Stimulated activated CD4-positive, alpha-beta T cell treated with anti-CD3 and anti-CD28 coated beads, Interleukin-1b, Interleukin-23, amount 100 ng/mL, for 24 hours (primary cell): ENCODE measurements at regions not wholly inside any gene's neighbourhood (a gene's known extent, or its start where the extent isn't known, plus 50 kb on each side); places are given as distances from the start of the nearest gene placed in this dataset.

Experiments used
- DNase-seq, 4 experiments: peaks; one replicate each; pipeline ENCODE4 v3.0.0-alpha.2; 2020; ENCODE audit warnings: low read depth in 4 of 4, low spot score in 1 of 4

DNA sequence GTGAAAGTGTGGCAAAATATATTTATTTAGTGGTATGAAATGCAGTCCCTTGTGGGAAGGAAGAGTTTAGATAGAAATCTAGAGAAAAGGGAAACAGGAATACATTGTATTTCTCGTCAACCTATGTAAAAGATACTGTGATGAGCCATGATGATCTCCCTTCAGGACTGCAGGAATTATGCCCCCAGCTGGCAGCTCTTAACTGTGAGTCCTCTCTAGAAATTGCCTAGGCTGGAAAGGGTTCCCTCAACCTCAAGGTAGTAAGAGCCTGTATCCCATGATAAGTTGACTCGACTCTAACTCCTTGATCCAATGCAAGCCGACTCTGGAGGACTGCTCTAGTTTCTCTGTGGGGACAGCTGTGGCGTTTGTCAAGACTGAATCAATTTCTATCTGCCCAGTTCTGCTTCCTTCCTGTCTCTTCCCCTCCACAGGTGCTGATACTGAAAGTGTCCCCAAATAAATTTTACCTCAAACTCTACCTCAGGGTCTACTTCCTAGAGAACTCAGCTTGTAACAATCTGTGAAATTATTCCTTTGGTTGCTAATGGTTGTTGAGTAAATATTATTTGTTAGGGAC lies 897.3 kb downstream of the METTL15 start:
- no peak for DNase-seq

DNA sequence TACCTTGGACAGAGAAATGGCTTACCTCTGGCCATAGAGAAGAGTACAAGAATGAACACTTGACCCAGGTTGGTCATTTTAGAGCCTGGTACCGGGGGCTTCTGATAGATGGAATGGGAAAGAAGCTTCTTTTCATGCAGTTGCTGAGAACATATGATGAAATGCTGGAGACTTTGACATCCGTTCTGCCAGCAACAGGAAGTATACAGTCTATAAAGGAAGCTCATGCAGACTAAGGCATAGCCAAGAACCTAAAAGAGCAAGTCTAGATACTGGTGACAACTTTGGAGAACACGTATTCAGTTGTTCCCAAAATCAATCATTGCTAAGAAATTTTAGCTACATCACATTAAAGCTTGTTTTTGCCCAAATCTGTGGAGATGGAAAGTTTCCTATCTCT lies 894.6 kb downstream of the METTL15 start:
- DNase-seq, result no peak

DNA sequence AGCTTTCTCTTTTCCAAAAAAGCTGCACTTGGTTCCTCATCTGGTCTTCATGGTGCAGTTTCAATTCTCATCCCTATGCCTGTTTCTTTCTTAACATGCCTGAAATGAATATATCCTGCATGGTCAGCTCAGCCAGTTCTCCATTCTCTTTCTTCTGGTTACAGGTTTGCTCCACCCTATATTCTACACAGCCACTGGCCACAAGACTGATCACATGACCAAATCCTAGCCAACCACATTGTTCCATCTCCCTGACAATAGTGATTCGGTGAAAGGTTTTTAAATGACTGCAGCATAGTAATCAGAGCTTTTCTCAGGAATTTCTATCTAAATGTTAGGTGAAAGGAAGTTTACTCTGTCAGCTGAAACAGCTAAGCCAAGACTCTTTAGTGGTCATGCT lies 891.4 kb downstream of the METTL15 start:
- no peak for DNase-seq

DNA sequence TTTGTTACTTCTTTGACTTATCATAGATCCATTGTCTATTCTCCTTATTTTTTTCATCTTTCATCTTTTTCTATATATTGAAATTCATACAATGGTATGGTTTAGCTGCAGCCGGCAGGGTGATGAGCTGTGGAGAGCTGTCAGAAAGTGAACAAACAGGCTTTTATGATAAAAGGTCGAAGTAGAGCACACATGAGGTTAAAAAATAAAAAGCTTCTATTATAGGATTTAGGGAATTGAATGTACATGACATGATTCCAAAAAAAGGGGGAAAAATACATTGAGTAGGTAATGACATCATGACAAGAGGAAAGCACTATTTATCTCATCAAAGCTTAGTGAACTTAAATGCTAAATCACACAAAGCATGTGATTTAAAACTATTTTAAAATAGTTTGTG lies 884.8 kb downstream of the METTL15 start:
- no peak for DNase-seq

DNA sequence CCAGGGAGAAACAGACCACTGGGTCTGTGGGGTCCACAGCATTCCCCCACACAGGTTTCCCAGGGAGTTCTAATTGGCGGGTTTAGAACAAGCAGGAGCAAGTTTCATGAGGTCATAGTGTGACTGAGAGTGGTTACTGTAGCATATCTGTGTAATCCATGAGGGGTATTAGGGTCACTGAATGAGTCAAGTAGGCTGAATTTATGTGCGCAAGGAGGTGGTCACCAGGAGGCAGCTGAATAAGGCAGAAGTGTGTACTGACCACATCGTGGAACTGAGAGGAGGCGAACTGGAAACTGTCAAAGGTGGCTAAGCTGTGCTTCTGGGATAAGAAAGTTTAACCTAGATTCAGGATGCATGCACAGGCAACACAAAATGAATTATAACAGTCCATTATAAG lies 876.0 kb downstream of the METTL15 start:
- DNase-seq, result no peak

DNA sequence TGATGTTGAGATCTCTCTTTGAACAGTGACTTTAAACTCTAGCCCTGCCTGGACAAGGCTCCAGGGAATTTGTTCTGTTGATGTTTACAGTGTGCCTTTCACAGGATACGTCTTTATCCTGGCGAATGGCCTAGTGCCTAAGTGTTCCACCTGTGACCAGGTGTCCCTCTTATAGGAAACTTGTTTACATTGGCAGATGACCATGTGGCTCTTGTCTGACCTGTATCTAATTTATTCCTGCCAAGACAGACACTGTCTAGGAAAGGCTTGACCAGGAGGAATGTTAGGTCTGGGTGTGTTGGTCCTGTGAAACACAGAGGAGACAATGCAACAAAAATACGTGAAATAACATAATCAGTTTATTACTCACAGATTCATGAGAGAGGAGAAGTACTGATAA lies 875.6 kb downstream of the METTL15 start:
- DNase-seq, result no peak

DNA sequence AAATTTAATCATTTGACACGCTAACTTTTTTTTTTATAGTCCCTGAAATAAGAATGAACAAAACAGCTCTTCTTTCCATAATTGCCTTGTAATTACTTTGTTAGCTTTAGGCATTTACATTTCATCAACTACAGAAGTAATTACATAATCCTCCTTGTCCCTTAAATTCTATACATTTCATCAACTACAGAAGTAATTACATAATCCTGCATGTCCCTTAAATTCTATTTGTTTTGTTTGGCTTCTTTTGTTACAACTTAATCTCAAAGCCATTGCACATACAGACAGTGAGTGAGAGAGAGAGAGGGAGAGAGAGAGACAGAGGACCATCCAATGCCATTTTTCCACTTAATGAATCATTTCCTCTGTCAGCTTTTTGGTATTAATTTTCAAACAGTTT lies 873.2 kb downstream of the METTL15 start:
- no peak for DNase-seq

DNA sequence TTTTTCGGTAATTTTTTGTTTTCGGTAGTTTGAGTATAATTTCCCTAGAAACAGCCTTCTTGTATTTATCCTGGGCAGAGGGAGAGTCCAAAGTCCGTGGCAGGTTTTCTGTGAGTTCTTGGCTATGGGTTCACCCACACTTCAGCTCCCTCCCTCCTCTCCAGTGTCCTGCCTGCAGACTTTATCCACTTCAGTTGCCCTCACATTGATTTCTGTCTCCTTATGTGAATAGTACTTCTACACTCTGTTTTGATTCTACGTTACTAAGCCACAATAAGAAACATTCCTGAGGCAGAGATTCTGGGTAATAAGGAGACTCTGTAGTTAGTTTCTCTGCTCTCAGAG lies 868.6 kb downstream of the METTL15 start:
- DNase-seq, result no peak

DNA sequence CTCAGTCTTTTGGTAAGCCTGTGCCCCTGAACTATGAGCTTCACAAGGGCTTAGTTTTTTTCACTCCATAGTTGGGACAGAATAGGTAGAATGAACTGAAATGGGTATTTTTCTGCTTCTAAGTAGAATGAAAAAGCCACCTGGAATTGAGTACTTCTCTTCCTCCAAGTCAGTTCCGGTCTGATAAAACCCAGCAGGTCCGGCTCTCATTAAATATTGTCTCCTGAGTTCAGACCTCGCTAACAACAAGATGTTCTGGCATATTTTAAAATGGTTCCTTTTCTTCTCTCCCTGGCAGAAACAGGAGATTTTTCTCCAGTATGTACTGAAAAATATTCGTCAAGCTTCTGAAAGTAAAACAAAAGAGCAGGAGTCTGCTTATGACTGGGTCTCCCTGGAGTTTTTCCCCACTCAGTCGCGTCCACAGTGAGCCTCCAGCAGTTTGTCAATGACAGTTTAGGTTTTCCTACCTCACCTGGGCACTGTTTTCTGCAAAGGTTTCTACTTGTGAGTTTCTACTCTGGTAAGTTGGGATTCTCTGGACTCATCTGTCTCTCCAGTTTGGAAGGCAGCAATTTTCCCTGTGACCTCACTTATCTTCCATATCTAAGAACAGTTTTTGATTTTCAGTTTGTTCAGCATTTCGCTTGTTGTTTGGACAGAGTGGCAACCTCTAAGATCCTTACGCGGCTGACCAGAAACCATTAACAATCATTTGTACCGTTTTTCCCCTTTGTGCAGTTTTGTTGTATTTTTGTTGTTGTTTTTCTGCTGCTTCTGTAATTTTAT lies 868.0 kb downstream of the METTL15 start:
- no peak for DNase-seq

DNA sequence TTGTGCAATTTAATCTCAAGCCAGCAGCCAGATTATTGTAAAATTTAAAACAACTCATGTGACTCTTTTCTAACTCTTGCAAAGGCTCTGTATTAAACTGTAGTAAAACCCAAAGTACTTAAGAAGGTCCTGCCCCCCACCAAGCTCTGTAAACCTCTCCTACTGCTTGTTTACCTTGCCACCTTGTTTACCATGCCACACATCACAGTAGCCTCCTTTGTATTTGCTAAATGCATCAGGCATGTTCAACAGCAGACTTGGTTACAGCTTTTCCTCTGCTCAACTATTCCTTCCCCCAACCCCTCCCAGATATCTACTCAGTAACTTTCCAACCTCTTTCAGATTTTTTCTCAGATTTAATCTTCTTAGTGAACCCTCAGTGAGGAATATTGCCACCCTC lies 861.6 kb downstream of the METTL15 start:
- DNase-seq, result no peak

DNA sequence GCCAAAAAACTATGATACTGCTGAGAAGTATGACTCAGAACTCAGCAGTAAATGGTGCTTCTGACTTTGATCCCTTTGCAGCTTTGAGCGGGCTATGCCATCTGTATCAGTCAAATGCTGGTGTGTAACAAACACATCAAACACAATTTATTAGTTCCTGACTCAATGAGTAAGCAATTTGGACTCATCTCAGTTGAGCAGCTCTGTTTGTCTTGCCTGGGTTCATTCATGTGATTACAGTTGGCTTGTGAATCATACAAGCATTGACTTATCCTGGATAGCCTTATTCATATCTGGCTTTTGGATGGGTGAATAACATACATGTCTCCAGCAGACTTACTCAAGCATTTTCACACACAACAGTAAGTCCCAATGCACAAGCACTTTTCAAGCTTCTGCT lies 858.8 kb downstream of the METTL15 start:
- DNase-seq, result no peak

DNA sequence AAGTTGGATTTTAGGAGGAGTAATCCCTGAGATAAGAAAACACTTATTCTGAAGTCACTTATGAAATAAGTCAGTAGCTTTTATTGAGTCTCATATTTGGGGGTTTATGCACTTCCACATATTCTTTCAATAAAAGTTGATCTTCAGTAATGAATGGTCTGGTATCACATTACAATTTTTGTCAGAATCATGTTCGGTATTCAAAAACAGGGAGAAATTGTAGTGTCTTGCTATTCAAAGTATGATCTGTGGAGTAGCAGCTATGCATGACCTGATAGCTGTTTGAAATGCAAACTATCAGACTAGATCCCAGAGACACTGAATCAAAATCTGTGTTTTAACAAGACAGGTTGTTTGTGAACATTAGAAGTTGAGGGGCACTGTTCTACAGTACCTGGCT lies 857.6 kb downstream of the METTL15 start:
- no peak for DNase-seq

DNA sequence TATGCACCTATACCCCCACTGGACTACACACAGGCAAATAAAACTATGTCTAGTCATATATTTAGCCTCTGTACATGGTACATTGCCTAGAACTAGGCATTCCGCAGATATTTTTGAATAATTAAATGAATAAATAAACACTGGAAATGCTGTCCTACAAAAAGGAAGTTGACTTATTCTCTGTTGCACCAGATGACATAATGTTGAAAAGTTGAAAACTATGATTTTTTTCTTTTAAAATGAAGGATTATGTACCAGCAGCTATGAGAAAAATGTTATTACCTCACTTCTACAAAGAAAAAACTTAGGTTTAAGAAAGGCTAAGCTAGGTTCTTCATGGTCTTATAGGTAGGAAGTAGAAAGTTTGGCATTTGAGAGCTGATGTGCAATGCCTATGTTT lies 856.6 kb downstream of the METTL15 start:
- DNase-seq, result no peak

DNA sequence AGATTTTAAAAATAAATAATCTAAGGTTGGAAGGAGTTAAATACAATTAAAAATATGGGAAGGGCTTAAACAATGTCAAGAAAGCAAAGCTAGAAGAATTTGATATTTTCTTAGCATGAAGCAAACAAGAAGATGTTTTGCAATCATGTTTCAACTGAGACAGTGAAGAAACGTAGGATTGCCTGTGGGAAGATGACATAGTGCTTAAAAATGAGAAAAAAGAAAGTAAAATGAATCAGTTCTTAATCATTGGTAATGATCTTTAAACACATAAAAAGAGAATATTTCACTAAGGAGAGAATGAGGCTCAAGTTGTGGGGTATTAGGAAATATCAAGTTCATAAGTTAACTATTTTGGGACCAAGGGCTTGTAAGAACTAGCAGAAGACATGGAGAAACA lies 855.0 kb downstream of the METTL15 start:
- no peak for DNase-seq

DNA sequence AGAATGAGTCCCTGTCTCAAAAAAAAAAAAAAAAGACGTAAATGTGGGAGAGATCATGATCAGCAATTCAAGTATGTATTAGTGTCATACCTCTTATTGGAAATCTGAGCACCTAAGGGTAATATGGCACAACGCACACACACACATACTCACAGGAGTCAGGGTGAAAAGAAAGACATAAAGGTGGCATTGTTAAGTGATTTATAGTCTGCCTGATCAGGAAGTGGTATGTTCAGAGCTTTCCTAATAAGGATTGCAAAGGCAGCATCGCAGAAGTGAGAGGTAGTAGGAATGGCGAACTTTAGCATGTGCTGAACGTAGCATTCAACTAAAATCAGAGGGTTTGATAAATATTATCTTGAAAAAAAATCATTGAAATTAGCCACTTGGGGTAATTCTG lies 854.3 kb downstream of the METTL15 start:
- DNase-seq, result no peak

DNA sequence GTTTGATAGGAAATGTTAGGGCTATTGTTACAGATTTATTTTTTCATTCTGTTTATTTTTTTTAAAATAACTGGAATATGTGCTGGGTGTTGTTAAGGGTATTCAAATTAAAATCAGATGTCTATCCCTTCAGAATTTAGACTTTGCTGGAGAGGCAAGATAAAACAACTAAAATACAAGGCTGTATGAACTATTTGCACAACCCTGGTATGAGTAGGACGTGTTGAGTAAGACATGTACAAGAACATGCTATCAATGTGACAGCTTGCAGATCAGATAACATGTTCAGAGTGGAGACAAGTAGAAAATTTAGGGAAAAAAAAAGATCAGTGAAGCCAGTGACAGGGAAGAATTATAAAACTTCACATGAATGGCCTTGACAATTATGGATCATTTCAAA lies 853.5 kb downstream of the METTL15 start:
- DNase-seq, result no peak

DNA sequence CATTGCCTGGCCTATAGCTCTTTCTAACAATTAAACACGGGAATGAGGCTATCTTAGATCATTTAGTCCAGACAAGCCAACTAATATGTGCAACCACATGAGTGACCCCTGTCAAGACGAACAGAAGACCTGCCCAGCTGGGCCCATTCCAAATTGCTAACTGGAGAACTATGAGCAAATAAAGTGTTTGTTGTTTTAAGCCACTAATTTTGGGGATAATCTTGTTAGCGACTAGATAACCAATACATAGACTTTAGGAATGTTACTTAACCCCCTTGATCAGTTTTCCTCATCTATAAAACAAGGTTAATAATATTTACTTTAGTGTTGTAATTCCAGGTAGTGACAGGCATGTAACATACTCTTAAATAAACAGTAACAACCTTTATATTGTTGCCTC lies 848.3 kb downstream of the METTL15 start:
- no peak for DNase-seq

DNA sequence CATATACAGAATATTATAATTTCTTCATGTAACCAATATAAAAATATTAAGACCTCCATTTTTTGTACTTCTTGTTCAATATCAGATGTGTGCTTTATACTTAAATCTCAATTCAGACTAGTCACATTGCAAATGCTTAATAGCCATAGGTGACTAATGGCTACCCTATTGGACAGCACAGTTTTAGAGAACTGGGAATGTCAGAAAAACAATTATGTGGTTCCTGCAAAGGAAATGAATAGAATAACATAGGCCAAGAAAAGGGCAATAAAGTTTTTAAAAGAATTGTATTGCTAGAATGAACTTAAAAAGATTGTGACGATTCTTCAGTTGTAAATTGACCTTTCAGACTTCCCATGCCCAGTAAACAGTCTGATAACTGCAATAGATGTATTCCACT lies 843.0 kb downstream of the METTL15 start:
- no peak for DNase-seq

DNA sequence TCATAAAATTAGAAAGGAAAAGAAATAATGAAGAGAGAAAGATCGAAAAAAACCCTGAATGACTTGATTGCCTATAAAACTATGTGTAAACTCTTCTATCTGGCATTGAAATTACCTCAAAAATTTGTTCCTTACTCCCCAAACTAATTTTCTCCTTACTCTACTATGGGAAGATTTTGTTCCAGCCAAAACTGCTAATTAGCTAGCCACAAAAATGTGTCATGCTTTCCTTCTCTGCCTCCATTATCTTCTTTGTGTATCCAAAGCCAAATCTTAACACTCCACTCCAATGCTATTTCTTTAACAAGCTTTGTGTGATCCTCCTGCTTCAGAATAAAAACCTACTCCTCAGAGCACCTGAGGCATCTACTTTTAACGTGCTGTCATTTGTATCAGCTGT lies 831.2 kb downstream of the METTL15 start:
- DNase-seq, result no peak

DNA sequence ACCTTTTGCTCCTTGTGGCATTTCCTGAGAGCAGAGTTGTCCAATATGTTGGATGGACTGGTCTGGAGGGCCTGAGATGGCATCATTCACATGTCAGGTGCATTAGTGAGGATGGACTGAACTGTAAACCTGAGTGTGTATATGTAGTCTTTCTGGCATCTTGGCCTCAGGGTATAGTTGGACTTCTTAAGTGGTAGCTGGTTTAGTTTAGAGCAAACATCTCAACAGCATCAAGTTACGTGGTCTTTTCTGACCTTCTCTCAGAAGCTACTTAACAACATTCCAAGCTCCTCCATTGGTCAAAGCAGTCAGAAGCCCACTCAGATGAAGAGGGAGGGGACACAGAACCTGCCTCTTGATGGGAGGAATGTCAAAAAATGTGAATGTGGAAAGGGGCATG lies 829.9 kb downstream of the METTL15 start:
- no peak for DNase-seq

DNA sequence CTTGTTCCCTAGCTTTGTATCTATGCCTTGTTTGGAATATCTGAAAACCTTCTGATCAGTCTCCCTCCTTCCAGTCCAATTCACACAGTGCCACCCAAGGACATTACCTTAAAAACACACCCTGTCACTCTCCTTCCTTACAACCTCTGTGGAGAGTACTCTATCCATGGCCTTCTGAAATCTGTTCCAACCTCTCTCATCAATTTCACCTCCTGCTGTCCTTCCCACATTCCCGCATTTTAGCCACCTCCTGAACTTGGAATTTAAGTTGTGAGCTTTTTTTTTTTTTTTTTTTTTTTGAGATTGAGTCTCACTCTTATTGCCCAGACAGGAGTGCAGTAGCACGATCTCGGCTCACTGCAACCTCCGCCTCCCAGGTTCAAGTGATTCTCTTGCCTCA lies 824.8 kb downstream of the METTL15 start:
- DNase-seq, result no peak

DNA sequence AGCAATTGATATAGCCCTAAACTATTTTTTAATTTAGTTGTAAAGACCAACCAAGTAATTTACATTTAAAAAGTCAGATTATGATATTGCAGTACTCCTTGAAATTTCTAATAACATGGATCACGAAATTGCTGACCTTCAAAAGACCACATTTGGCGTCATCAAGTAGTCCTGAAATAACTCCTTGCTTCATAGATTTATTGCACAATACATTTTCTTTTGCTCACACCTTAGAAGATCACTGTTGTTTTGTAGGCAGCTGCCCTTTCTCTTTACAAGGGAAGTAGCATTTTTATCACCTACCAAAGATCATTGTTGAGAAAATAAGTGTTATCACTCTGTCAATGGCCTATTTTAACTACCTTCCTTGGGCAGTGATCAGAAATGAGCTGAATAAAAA lies 815.8 kb downstream of the METTL15 start:
- no peak for DNase-seq

DNA sequence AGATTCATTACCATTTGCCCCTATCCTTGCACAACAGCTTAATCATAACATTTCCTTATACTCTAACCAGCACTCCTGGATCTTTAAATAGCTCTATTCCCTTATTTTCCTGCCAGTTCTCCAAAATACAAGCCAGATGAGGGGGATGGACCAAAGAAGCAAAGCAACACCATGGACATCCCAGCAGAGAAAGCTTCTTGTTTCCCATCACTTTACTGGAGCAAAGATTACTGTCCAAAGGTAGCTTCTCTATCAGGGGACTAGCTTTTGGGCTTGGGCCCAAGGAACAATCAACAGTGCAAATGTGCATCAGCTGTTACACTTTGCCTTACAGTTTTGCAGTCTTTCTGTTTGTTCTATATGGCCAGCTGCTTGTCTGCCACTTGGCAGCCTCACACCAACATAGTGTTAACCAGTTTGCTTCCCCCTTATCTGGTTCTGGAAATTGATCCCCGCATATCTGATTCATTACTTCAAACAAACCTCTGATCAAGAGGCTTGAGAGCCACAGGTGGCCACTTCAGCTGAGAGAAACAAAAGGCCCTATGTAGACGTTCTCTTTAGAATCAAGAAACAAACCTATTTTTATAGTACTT lies 814.3 kb downstream of the METTL15 start:
- no peak for DNase-seq
